ENCODE measurements at regions not wholly inside any gene's neighbourhood (a gene's known extent, or its start where the extent isn't known, plus 50 kb on each side); places are given as distances from the start of the nearest gene placed in this dataset.

DNA sequence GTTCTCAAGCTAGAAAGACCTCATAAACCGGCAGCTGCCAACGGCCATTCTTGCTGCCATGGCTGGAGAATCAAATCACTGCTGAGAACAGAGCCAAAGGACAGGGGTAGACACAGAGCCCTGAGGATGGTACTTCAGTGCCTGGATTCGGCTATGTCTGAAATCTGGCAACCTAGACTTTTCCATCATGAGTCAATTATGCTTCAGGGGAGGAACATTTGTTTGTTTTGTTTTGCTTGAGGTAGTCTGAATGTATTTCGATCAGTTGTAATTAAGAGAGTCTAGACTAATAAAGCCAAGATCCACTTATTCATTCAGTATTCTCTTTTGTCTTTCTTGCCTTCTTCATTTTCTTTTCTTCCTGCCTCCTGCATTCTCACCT lies 122.8 kb upstream of the SH3BP4 start:
- TF ChIP-seq POLR2A (IDR thresholded peaks at IDR 0.05; ENCODE audit: low read depth, low read length) (no peak), POLR2AphosphoS5 (IDR thresholded peaks at IDR 0.05; ENCODE audit: low read depth, low read length) (no peak), POU2F2 (IDR thresholded peaks at IDR 0.05; ENCODE audit: low read depth, low read length) (no peak)

All from GM12891 (cell line).